CD4-positive, alpha-beta T cell treated with Interleukin-17A for 1 hour (primary cell): ENCODE measurements at regions not wholly inside any gene's neighbourhood (a gene's known extent, or its start where the extent isn't known, plus 50 kb on each side); places are given as distances from the start of the nearest gene placed in this dataset.
"Not testable (repeated sequence)": the region's sequence is repeated elsewhere in the genome, so short reads cannot be mapped to it uniquely, and the experiment has no call there.

Experiments
- DNase-seq: peaks from one replicate; pipeline ENCODE4 v3.0.0-alpha.2; 2020

- no peak for DNase-seq
Observed at GRCh38 chr5:119694284-119694683, 64.9 kb downstream of the FAM170A start.

GRCh38 chr5:119706049-119706448 is 76.7 kb downstream of the FAM170A start:
- no peak for DNase-seq

- DNase-seq, result no peak
Observed at GRCh38 chr5:119708076-119708790, 78.9 kb downstream of the FAM170A start.

GRCh38 chr5:119721775-119722174 is 92.4 kb downstream of the FAM170A start:
- no peak for DNase-seq

- DNase-seq, result not testable (repeated sequence)
Observed at GRCh38 chr5:119725291-119725690, 95.9 kb downstream of the FAM170A start.

- DNase-seq, result no peak
Observed at GRCh38 chr5:119726544-119726943, 97.2 kb downstream of the FAM170A start.

GRCh38 chr5:119740225-119740624 is 110.9 kb downstream of the FAM170A start:
- no peak for DNase-seq

GRCh38 chr5:119741691-119742090 is 112.3 kb downstream of the FAM170A start:
- DNase-seq, result no peak

GRCh38 chr5:119742311-119742710 is 113.0 kb downstream of the FAM170A start:
- DNase-seq, result no peak

- peak; percentile 36 for DNase-seq
Observed at GRCh38 chr5:119743927-119744326, 114.6 kb downstream of the FAM170A start.

GRCh38 chr5:119745976-119746375 is 116.6 kb downstream of the FAM170A start:
- DNase-seq, result no peak

GRCh38 chr5:119746984-119747383 is 117.6 kb downstream of the FAM170A start:
- no peak for DNase-seq

- DNase-seq, result no peak
Observed at GRCh38 chr5:119750887-119751733, 121.8 kb downstream of the FAM170A start.

GRCh38 chr5:119751734-119752094 is 122.4 kb downstream of the FAM170A start:
- no peak for DNase-seq

GRCh38 chr5:119752921-119753886 is 123.8 kb downstream of the FAM170A start:
- no peak for DNase-seq

GRCh38 chr5:119754825-119755224 is 125.5 kb downstream of the FAM170A start:
- not testable (repeated sequence) for DNase-seq

- DNase-seq, result no peak
Observed at GRCh38 chr5:119757276-119757675, 127.9 kb downstream of the FAM170A start.

- DNase-seq, result not testable (repeated sequence)
Observed at GRCh38 chr5:119769695-119770693, 140.6 kb downstream of the FAM170A start.

- DNase-seq, result not testable (repeated sequence)
Observed at GRCh38 chr5:119780145-119780544, 150.8 kb downstream of the FAM170A start.

GRCh38 chr5:119785057-119785456 is 155.7 kb downstream of the FAM170A start:
- DNase-seq, result no peak

GRCh38 chr5:119789406-119790117 is 160.2 kb downstream of the FAM170A start:
- no peak for DNase-seq
